Testis (tissue), 2 donors: ENCODE measurements at regions not wholly inside any gene's neighbourhood (a gene's known extent, or its start where the extent isn't known, plus 50 kb on each side); places are given as distances from the start of the nearest gene placed in this dataset.

Source experiments
- DNase-seq: peaks from one replicate; pipeline ENCODE4 v3.0.0-alpha.2; 2019
- H3K27ac ChIP-seq, 2 donors: fragments of 200-600 bp; sonication (generic); one replicate each; pipeline ENCODE4 v1.5.1; 2019
- H3K27me3 ChIP-seq: fragments of 200-600 bp; sonication (generic); one replicate; pipeline ENCODE4 v1.5.1; 2019
- H3K36me3 ChIP-seq: fragments of 200-600 bp; sonication (generic); one replicate; pipeline ENCODE4 v1.5.1; 2017; ENCODE audit warnings: low read depth; ENCODE audit errors: missing control alignments
- H3K4me1 ChIP-seq: fragments of 200-600 bp; sonication (generic); one replicate; pipeline ENCODE4 v1.5.1; 2019
- H3K4me3 ChIP-seq, 2 donors: fragments of 200-600 bp; sonication (generic); one replicate each; pipeline ENCODE4 v1.5.1; 2017 to 2019
- H3K9me3 ChIP-seq: fragments of 200-600 bp; sonication (generic); one replicate; pipeline ENCODE4 v1.5.1; 2017
- CTCF ChIP-seq, 3 experiments: fragments of 450-650 bp in 2 of 3; fragments of 200-600 bp in 1 of 3; sonication (generic) in 1 of 3; IDR thresholded peaks; one replicate each; pipeline ENCODE4 v1.5.1; 2016 to 2019; ENCODE audit warnings: antibody characterized with exemption in 3 of 3, mild to moderate bottlenecking in 2 of 3, moderate library complexity in 1 of 3
- POLR2A ChIP-seq: fragments of 450-650 bp; IDR thresholded peaks from one replicate; pipeline ENCODE4 v1.6.1; 2017; ENCODE audit warnings: antibody characterized with exemption, mild to moderate bottlenecking, moderate library complexity
- WGBS, 2 donors: methylation state at CpG; one replicate each; pipeline ENCODE4 v1.1.5; 2018; 5-methylcytosine and 5-hydroxymethylcytosine counted together
- intact Hi-C: fragments of 100-400 bp; cut with DNase I; formaldehyde crosslinking; loops from one replicate; pipeline ENCODE4 v1.15.1; 2023; ENCODE audit warnings: low total_unique reads

GRCh38 chr1:243946946-243947345 lies 96.9 kb upstream of the AKT3 start:
- 70 to 71% methylated on average over 8 of the region's 8 CpGs for WGBS, 2 donors
- H3K4me1 ChIP-seq = no peaks in the 10 kb centered on the region
- no peak for DNase-seq
- TF ChIP-seq POLR2A = no peak
- TF ChIP-seq CTCF (IDR thresholded peaks at IDR 0.05) = peak in 1 of 3 experiments; percentile 28
- H3K9me3 ChIP-seq = no peaks in the 10 kb centered on the region
- H3K4me3 ChIP-seq = no peak overlapping the region
- no peaks in the 10 kb centered on the region for H3K36me3 ChIP-seq
- H3K27me3 ChIP-seq = no peaks in the 10 kb centered on the region
- H3K27ac ChIP-seq = no peak overlapping the region
- intact Hi-C loops = no loop called here

- 68 to 75% methylated on average over 7 of the region's 7 CpGs for WGBS, 2 donors
- intact Hi-C loops = no loop called here
- Histone ChIP-seq H3K36me3 (no peaks in the 10 kb centered on the region), H3K27ac (no peak overlapping the region), H3K9me3 (no peaks in the 10 kb centered on the region), H3K4me1 (no peaks in the 10 kb centered on the region), H3K4me3 (no peak overlapping the region), H3K27me3 (no peaks in the 10 kb centered on the region)
- TF ChIP-seq CTCF (IDR thresholded peaks at IDR 0.05) (no peak), POLR2A (no peak)
- no peak for DNase-seq
These were observed 96.2 kb upstream of the AKT3 start for GRCh38 chr1:243946253-243946652.

- intact Hi-C loops = no loop called here
- H3K4me1 ChIP-seq = no peaks in the 10 kb centered on the region
- no peak overlapping the region for H3K4me3 ChIP-seq
- no peaks in the 10 kb centered on the region for H3K36me3 ChIP-seq
- no peaks in the 10 kb centered on the region for H3K27me3 ChIP-seq
- no peak for TF ChIP-seq POLR2A
- no peak overlapping the region for H3K27ac ChIP-seq
- 90 to 92% methylated on average over 5 of the region's 5 CpGs for WGBS, 2 donors
- H3K9me3 ChIP-seq = no peaks in the 10 kb centered on the region
- DNase-seq = no peak
These were observed 95.7 kb upstream of the AKT3 start for GRCh38 chr1:243945727-243946126.

GRCh38 chr1:243944429-243945160 lies 94.6 kb upstream of the AKT3 start:
- Histone ChIP-seq H3K36me3 (no peaks in the 10 kb centered on the region), H3K4me3 (no peak overlapping the region), H3K27me3 (no peaks in the 10 kb centered on the region), H3K27ac (no peak overlapping the region), H3K4me1 (no peaks in the 10 kb centered on the region), H3K9me3 (no peaks in the 10 kb centered on the region)
- TF ChIP-seq POLR2A (no peak), CTCF (IDR thresholded peaks at IDR 0.05) (no peak)
- no peak for DNase-seq
- WGBS, 2 donors = 59 to 67% methylated on average over 15 to 21 of the region's 21 CpGs
- intact Hi-C loops = no loop called here

GRCh38 chr1:243943671-243944428 lies 93.8 kb upstream of the AKT3 start:
- Histone ChIP-seq H3K4me3 (no peak overlapping the region), H3K36me3 (no peaks in the 10 kb centered on the region), H3K27ac (no peak overlapping the region), H3K9me3 (no peaks in the 10 kb centered on the region), H3K27me3 (no peaks in the 10 kb centered on the region), H3K4me1 (no peaks in the 10 kb centered on the region)
- 76 to 85% methylated on average over 10 of the region's 10 CpGs for WGBS, 2 donors
- intact Hi-C loops = no loop called here
- TF ChIP-seq CTCF (IDR thresholded peaks at IDR 0.05) (no peak), POLR2A (no peak)
- no peak for DNase-seq
